GM12878 (cell line): ENCODE measurements at regions not wholly inside any gene's neighbourhood (a gene's known extent, or its start where the extent isn't known, plus 50 kb on each side); places are given as distances from the start of the nearest gene placed in this dataset.

Experiments
- CTCF ChIP-seq, 3 experiments: IDR thresholded peaks in 2 of 3; conservative IDR thresholded peaks in 1 of 3; 2 replicates each; pipeline ENCODE4 v1.5.1; 2011; ENCODE audit warnings: low read depth in 3 of 3, low read length in 3 of 3, mild to moderate bottlenecking in 3 of 3, control low read depth in 2 of 3, moderate library complexity in 2 of 3, inconsistent platforms in 1 of 3, mixed read lengths in 1 of 3; ENCODE audit not compliant: control insufficient read depth in 2 of 3, insufficient read depth in 1 of 3; ENCODE audit errors: extremely low read depth in 1 of 3
- EP300 ChIP-seq, 2 experiments: fragments of 150-350 bp in 1 of 2; IDR thresholded peaks; 2 replicates each; pipeline ENCODE4 v1.6.1; 2011 to 2012; ENCODE audit warnings: low read depth in 2 of 2, low read length in 2 of 2, borderline replicate concordance in 1 of 2, improper control_type of control experiment in 1 of 2, inconsistent platforms in 1 of 2; ENCODE audit not compliant: control insufficient read depth in 1 of 2
- EZH2 ChIP-seq: IDR thresholded peaks from 2 replicates; pipeline ENCODE4 v1.6.1; 2012; ENCODE audit warnings: low read depth, mild to moderate bottlenecking, control low read depth, inconsistent platforms, low read length, borderline replicate concordance; ENCODE audit not compliant: control insufficient read depth
- HDAC2 ChIP-seq: fragments of 200-600 bp; sonication (generic); IDR thresholded peaks from 2 replicates; pipeline ENCODE4 v1.6.1; 2017
- MXI1 ChIP-seq: fragments of 150-350 bp; IDR thresholded peaks from 2 replicates; pipeline ENCODE4 v1.6.1; 2011; ENCODE audit warnings: low read depth, mild to moderate bottlenecking, inconsistent platforms, low read length, improper control_type of control experiment
- REST ChIP-seq: IDR thresholded peaks from 2 replicates; pipeline ENCODE4 v1.6.1; 2012; ENCODE audit warnings: mild to moderate bottlenecking, low read depth, low read length
- SP1 ChIP-seq: IDR thresholded peaks from one replicate; pipeline ENCODE4 v1.6.1; 2011; ENCODE audit warnings: low read depth, low read length
- TF ChIP-seq, protein P1 (sequence below): fragments of 450-650 bp; IDR thresholded peaks from 2 replicates; pipeline ENCODE4 v1.6.1; 2016; ENCODE audit warnings: mild to moderate bottlenecking

GRCh38 chr1:38623529-38623928, 236.0 kb downstream of the RRAGC start:
- TF ChIP-seq CTCF (IDR thresholded peaks at IDR 0.05 in 2 of 3, conservative IDR thresholded peaks at IDR 0.05 in 1 of 3; ENCODE audit: control insufficient read depth in 2 of 3, extremely low read depth in 1 of 3, insufficient read depth in 1 of 3, low read depth in 3 of 3, low read length in 3 of 3) (no peak), EZH2 (no peak), HDAC2 (no peak), REST (no peak), MXI1 (no peak), SP1 (no peak), EP300 (IDR thresholded peaks at IDR 0.05; ENCODE audit: borderline replicate concordance in 1 of 2, control insufficient read depth in 1 of 2, low read depth in 2 of 2, low read length in 2 of 2) (no peak)
- TF ChIP-seq, protein P1, sequence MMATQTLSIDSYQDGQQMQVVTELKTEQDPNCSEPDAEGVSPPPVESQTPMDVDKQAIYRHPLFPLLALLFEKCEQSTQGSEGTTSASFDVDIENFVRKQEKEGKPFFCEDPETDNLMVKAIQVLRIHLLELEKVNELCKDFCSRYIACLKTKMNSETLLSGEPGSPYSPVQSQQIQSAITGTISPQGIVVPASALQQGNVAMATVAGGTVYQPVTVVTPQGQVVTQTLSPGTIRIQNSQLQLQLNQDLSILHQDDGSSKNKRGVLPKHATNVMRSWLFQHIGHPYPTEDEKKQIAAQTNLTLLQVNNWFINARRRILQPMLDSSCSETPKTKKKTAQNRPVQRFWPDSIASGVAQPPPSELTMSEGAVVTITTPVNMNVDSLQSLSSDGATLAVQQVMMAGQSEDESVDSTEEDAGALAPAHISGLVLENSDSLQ: no peak
